HG03175 (cell line): ENCODE measurements at regions not wholly inside any gene's neighbourhood (a gene's known extent, or its start where the extent isn't known, plus 50 kb on each side); places are given as distances from the start of the nearest gene placed in this dataset.

Experiments used
- ATAC-seq: cut with Tn5 transposase; IDR thresholded peaks from one replicate; pipeline ENCODE4 v1.9.1; 2021; ENCODE audit warnings: mild to moderate bottlenecking, moderate library complexity; ENCODE audit not compliant: unreplicated experiment

GRCh38 chr2:234732404-234733092, 219.3 kb upstream of the SH3BP4 start:
- no peak for ATAC-seq

- no peak for ATAC-seq
Measured at GRCh38 chr2:234731236-234731635, 220.6 kb upstream of the SH3BP4 start.

- no peak for ATAC-seq
Measured at GRCh38 chr2:234730066-234730640, 221.7 kb upstream of the SH3BP4 start.

GRCh38 chr2:234725528-234726264, 226.1 kb upstream of the SH3BP4 start:
- ATAC-seq = no peak

GRCh38 chr2:234724850-234725249, 227.0 kb upstream of the SH3BP4 start:
- no peak for ATAC-seq

- no peak for ATAC-seq
Measured at GRCh38 chr2:234723400-234723799, 226.5 kb upstream of the ARL4C start.

GRCh38 chr2:234722176-234722575, 225.3 kb upstream of the ARL4C start:
- no peak for ATAC-seq

- ATAC-seq = no peak
Measured at GRCh38 chr2:234719116-234719716, 222.3 kb upstream of the ARL4C start.

- ATAC-seq = no peak
Measured at GRCh38 chr2:234716271-234716670, 219.4 kb upstream of the ARL4C start.

GRCh38 chr2:234715671-234716250, 218.9 kb upstream of the ARL4C start:
- no peak for ATAC-seq

- no peak for ATAC-seq
Measured at GRCh38 chr2:234714711-234715110, 217.8 kb upstream of the ARL4C start.

- ATAC-seq = no peak
Measured at GRCh38 chr2:234712421-234712935, 215.6 kb upstream of the ARL4C start.

- no peak for ATAC-seq
Measured at GRCh38 chr2:234711308-234711707, 214.4 kb upstream of the ARL4C start.

- ATAC-seq = no peak
Measured at GRCh38 chr2:234710587-234710986, 213.7 kb upstream of the ARL4C start.

- no peak for ATAC-seq
Measured at GRCh38 chr2:234710066-234710465, 213.2 kb upstream of the ARL4C start.

- no peak for ATAC-seq
Measured at GRCh38 chr2:234708717-234709116, 211.8 kb upstream of the ARL4C start.

GRCh38 chr2:234708091-234708683, 211.3 kb upstream of the ARL4C start:
- no peak for ATAC-seq

- ATAC-seq = no peak
Measured at GRCh38 chr2:234706086-234706485, 209.2 kb upstream of the ARL4C start.

GRCh38 chr2:234705108-234705507, 208.2 kb upstream of the ARL4C start:
- ATAC-seq = no peak

GRCh38 chr2:234703258-234703657, 206.4 kb upstream of the ARL4C start:
- no peak for ATAC-seq

- ATAC-seq = no peak
Measured at GRCh38 chr2:234702731-234703225, 205.9 kb upstream of the ARL4C start.
